ENCODE measurements at regions not wholly inside any gene's neighbourhood (a gene's known extent, or its start where the extent isn't known, plus 50 kb on each side); places are given as distances from the start of the nearest gene placed in this dataset.

DNA sequence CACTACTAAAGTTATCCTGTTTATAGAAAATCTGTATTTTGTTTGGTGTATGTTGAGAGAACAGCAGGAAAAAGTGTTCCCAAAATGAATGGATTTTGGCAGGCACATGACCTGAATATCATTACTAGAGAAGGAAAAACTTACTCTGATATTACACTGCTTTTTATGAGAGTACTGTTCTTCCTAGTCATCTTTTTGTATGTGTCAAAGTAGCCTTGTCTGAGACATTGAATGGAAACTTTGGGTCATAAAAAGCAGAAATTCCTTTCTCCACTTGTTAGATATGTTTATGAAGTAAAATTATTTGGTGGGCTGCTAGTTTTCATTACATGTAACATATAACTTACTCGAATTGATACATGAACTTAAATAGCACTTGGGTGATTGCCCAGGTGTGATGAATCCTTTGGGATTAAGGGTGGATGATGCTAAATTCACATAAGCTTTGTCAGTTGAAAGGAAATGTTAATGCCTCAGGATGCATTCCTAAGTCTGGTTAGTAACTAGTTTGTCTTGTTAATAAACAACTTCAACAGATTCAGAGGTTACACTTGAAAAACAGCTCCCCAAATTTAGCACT is 206.7 kb downstream of the CENPW start:
- TF ChIP-seq, protein P1, sequence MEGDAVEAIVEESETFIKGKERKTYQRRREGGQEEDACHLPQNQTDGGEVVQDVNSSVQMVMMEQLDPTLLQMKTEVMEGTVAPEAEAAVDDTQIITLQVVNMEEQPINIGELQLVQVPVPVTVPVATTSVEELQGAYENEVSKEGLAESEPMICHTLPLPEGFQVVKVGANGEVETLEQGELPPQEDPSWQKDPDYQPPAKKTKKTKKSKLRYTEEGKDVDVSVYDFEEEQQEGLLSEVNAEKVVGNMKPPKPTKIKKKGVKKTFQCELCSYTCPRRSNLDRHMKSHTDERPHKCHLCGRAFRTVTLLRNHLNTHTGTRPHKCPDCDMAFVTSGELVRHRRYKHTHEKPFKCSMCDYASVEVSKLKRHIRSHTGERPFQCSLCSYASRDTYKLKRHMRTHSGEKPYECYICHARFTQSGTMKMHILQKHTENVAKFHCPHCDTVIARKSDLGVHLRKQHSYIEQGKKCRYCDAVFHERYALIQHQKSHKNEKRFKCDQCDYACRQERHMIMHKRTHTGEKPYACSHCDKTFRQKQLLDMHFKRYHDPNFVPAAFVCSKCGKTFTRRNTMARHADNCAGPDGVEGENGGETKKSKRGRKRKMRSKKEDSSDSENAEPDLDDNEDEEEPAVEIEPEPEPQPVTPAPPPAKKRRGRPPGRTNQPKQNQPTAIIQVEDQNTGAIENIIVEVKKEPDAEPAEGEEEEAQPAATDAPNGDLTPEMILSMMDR (conservative IDR thresholded peaks at IDR 0.05; ENCODE audit: low read length) = no peak
- no peak for TF ChIP-seq EZH2phosphoT487 (IDR thresholded peaks at IDR 0.05; ENCODE audit: borderline replicate concordance, low read depth, low read length)
